ENCODE measurements at regions not wholly inside any gene's neighbourhood (a gene's known extent, or its start where the extent isn't known, plus 50 kb on each side); places are given as distances from the start of the nearest gene placed in this dataset.

DNA sequence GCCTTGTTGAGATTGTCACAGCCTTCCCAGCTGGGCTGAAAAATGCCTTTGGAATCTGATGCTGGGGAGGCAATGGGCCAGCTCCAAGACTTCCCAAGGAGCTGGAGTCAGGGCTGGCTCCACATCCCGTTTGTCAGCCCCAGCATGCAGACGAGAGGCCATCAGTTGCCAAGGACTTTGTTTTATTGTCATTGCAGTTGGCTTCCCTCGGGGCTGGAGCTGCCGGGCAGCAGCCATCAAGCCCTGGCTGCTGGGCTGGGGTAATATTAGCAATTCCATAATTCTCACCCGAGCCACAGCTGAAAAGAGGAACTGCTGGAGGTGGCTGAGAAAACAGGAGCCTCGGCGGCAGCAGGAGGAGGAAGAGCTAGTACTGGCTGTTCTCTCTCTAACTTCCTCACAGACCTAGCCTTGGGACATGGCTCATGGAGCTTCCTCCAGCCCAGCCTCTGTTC is 182.5 kb downstream of the CDC5L start:
- Histone ChIP-seq H2AFZ (ENCODE audit: low read depth) (no peak overlapping the region), H3K27me3 (ENCODE audit: insufficient read depth, low read depth) (no peaks in the 10 kb centered on the region), H3K36me3 (ENCODE audit: insufficient read depth) (no peaks in the 10 kb centered on the region), H3K79me2 (ENCODE audit: insufficient read depth, low read depth) (no peaks in the 10 kb centered on the region), H3K4me3 (IDR thresholded peaks at IDR 0.05; ENCODE audit: insufficient read depth, low read depth, low read length) (no peak overlapping the region), H3K4me1 (ENCODE audit: low read depth, poor library complexity, severe bottlenecking) (no peaks in the 10 kb centered on the region), H3K27ac (no peak overlapping the region), H3K4me2 (no peak overlapping the region), H4K20me1 (ENCODE audit: insufficient read depth) (no peaks in the 10 kb centered on the region), H3K9ac (no peak overlapping the region)
- TF ChIP-seq, protein P1, sequence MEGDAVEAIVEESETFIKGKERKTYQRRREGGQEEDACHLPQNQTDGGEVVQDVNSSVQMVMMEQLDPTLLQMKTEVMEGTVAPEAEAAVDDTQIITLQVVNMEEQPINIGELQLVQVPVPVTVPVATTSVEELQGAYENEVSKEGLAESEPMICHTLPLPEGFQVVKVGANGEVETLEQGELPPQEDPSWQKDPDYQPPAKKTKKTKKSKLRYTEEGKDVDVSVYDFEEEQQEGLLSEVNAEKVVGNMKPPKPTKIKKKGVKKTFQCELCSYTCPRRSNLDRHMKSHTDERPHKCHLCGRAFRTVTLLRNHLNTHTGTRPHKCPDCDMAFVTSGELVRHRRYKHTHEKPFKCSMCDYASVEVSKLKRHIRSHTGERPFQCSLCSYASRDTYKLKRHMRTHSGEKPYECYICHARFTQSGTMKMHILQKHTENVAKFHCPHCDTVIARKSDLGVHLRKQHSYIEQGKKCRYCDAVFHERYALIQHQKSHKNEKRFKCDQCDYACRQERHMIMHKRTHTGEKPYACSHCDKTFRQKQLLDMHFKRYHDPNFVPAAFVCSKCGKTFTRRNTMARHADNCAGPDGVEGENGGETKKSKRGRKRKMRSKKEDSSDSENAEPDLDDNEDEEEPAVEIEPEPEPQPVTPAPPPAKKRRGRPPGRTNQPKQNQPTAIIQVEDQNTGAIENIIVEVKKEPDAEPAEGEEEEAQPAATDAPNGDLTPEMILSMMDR (conservative IDR thresholded peaks at IDR 0.05; ENCODE audit: low read depth, low read length), result no peak

DNA sequence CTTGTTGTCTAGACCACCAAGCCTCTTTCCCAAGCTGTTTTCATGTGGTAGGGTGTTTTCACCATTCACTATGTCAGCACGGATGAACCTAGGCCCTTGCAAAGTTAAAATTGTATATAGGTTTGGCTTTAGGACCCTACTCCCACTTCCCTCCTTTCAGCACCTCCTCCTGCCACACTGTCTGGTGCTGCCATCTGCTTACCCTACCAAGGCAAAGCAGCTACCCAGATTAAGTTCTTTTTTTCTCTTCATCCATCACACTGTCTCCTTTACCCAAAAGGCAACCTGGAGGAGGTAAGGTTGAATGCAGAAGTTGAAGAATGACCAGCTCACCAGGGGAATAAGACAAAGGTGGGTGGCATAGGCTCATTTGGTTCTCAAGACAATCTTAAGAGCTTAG is 184.0 kb downstream of the CDC5L start:
- Histone ChIP-seq H3K36me3 (ENCODE audit: insufficient read depth) (no peaks in the 10 kb centered on the region), H3K4me3 (IDR thresholded peaks at IDR 0.05; ENCODE audit: insufficient read depth, low read depth, low read length) (no peak overlapping the region), H3K4me2 (no peak overlapping the region), H3K27me3 (ENCODE audit: insufficient read depth, low read depth) (no peaks in the 10 kb centered on the region), H3K4me1 (ENCODE audit: low read depth, poor library complexity, severe bottlenecking) (no peaks in the 10 kb centered on the region), H3K79me2 (ENCODE audit: insufficient read depth, low read depth) (no peaks in the 10 kb centered on the region), H3K9ac (no peak overlapping the region), H4K20me1 (ENCODE audit: insufficient read depth) (no peaks in the 10 kb centered on the region), H3K27ac (no peak overlapping the region), H2AFZ (ENCODE audit: low read depth) (no peak overlapping the region)
- TF ChIP-seq, protein P1 (conservative IDR thresholded peaks at IDR 0.05; ENCODE audit: low read depth, low read length), result no peak

DNA sequence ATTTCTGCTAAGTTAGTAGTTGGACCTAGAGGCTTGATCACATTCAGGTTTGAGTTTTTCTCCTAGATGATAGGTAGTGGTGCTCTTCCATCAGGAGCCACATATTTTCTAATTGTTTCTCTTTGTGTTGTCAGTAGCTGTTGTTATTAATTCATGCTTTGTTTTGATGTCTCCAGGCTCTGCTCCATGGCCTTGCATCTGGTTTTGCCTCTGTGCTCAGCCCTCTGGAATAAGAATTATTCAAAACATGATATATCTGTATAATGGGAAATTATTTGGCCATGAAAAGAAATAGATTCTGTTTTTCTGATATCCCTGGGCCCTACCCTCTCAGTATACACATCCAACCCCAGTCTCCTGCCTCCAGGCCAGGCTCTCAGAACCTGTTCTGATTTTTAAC is 184.8 kb downstream of the CDC5L start:
- no peak overlapping the region for H3K4me2 ChIP-seq
- H2AFZ ChIP-seq (ENCODE audit: low read depth), result no peak overlapping the region
- no peak overlapping the region for H3K4me3 ChIP-seq (IDR thresholded peaks at IDR 0.05; ENCODE audit: insufficient read depth, low read depth, low read length)
- no peaks in the 10 kb centered on the region for H3K36me3 ChIP-seq (ENCODE audit: insufficient read depth)
- no peaks in the 10 kb centered on the region for H3K27me3 ChIP-seq (ENCODE audit: insufficient read depth, low read depth)
- H4K20me1 ChIP-seq (ENCODE audit: insufficient read depth), result no peaks in the 10 kb centered on the region
- no peak overlapping the region for H3K27ac ChIP-seq
- no peaks in the 10 kb centered on the region for H3K79me2 ChIP-seq (ENCODE audit: insufficient read depth, low read depth)
- H3K4me1 ChIP-seq (ENCODE audit: low read depth, poor library complexity, severe bottlenecking), result no peaks in the 10 kb centered on the region
- no peak overlapping the region for H3K9ac ChIP-seq
- TF ChIP-seq, protein P1 (conservative IDR thresholded peaks at IDR 0.05; ENCODE audit: low read depth, low read length), result no peak

DNA sequence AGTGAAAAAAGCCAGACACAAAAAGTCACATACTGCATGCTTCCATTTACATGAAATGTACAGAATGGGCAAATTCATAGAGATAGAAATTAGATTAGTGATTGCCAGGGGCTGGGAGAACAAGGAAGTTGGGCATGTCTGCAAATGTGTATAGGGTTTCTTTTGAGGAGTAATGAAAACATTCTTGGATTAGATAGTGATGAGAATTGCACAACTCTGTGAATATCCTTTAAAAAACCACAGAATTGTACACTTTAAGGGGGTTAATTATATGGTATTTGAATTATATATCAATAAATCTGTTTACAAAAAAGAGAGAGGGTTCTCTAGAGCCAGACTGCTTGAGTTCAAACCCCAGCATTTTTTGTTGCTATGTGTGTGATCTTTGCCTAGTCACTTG is 188.1 kb downstream of the CDC5L start:
- Histone ChIP-seq H3K27me3 (ENCODE audit: insufficient read depth, low read depth) (no peaks in the 10 kb centered on the region), H3K9ac (no peak overlapping the region), H3K4me2 (no peak overlapping the region), H3K79me2 (ENCODE audit: insufficient read depth, low read depth) (no peaks in the 10 kb centered on the region), H2AFZ (ENCODE audit: low read depth) (no peak overlapping the region), H3K27ac (no peak overlapping the region), H4K20me1 (ENCODE audit: insufficient read depth) (no peaks in the 10 kb centered on the region), H3K36me3 (ENCODE audit: insufficient read depth) (no peaks in the 10 kb centered on the region), H3K4me3 (IDR thresholded peaks at IDR 0.05; ENCODE audit: insufficient read depth, low read depth, low read length) (no peak overlapping the region), H3K4me1 (ENCODE audit: low read depth, poor library complexity, severe bottlenecking) (no peaks in the 10 kb centered on the region)
- TF ChIP-seq, protein P1 (conservative IDR thresholded peaks at IDR 0.05; ENCODE audit: low read depth, low read length), result no peak

Data from KMS-11 (cell line).